CD4-positive, alpha-beta T cell (primary cell): ENCODE measurements at regions not wholly inside any gene's neighbourhood (a gene's known extent, or its start where the extent isn't known, plus 50 kb on each side); places are given as distances from the start of the nearest gene placed in this dataset.

Experiments used
- ATAC-seq: fragments of 200-7000 bp; cut with Tn5 transposase; one replicate; pipeline ENCODE4 v1.10.0; 2022; ENCODE audit warnings: mild to moderate bottlenecking; ENCODE audit not compliant: poor library complexity
- CTCF ChIA-PET: fragments of 350-600 bp; sonication (Branson Sonifier 250); formaldehyde crosslinking; loops from one replicate; lab custom pipeline; 2021; ENCODE audit warnings: antibody characterized with exemption, inconsistent platforms; lab: Charles Lee
- POLR2A ChIA-PET: fragments of 350-600 bp; sonication (Branson Sonifier 250); formaldehyde crosslinking; loops from one replicate; lab custom pipeline; 2021; ENCODE audit warnings: antibody characterized with exemption, inconsistent platforms; lab: Charles Lee
- DNase-seq, 14 experiments: peaks; one replicate each; pipeline ENCODE4 v3.0.0-alpha.2; 2013 to 2020; ENCODE audit warnings: mixed read lengths in 2 of 14
- H3K27ac ChIP-seq, 2 donors: one replicate each; pipeline versions ENCODE4 v1.5.1 to v1.7.0; 2013; ENCODE audit warnings: low read length in 2 of 2, low read depth in 1 of 2, mild to moderate bottlenecking in 1 of 2
- H3K27me3 ChIP-seq, 2 experiments: 1 replicate in 1 of 2; 2 replicates in 1 of 2; pipeline versions ENCODE4 v1.6.1 to v1.7.0; 2013; ENCODE audit warnings: low read length in 2 of 2, control low read depth in 1 of 2, mild to moderate bottlenecking in 1 of 2, moderate library complexity in 1 of 2; ENCODE audit not compliant: insufficient read depth in 2 of 2, control insufficient read depth in 1 of 2
- H3K36me3 ChIP-seq: one replicate; pipeline ENCODE4 v1.6.1; 2013; ENCODE audit warnings: low read length, control low read depth; ENCODE audit not compliant: insufficient read depth
- H3K4me1 ChIP-seq: one replicate; pipeline ENCODE4 v1.6.1; 2013; ENCODE audit warnings: low read length, control low read depth; ENCODE audit not compliant: insufficient read depth
- H3K4me3 ChIP-seq: one replicate; pipeline ENCODE4 v1.5.1; 2013; ENCODE audit warnings: mild to moderate bottlenecking, low read length, moderate library complexity
- H3K9me3 ChIP-seq, 2 experiments: 1 replicate in 1 of 2; 2 replicates in 1 of 2; pipeline versions ENCODE4 v1.6.1 to v1.7.0; 2013; ENCODE audit warnings: low read length in 2 of 2, mild to moderate bottlenecking in 2 of 2, control low read depth in 1 of 2, moderate library complexity in 1 of 2; ENCODE audit not compliant: control insufficient read depth in 1 of 2, insufficient read depth in 1 of 2
- H3K27ac Mint-ChIP-seq: one replicate; pipeline ENCODE4 v1.8.0; 2020; ENCODE audit warnings: mixed read lengths
- H3K27me3 Mint-ChIP-seq: one replicate; pipeline ENCODE4 v1.8.0; 2021; ENCODE audit warnings: mixed read lengths
- H3K36me3 Mint-ChIP-seq: one replicate; pipeline ENCODE4 v1.8.0; 2021; ENCODE audit warnings: low read depth, mixed read lengths
- H3K4me1 Mint-ChIP-seq: one replicate; pipeline ENCODE4 v1.8.0; 2021; ENCODE audit warnings: low read depth, mixed read lengths
- H3K4me3 Mint-ChIP-seq: one replicate; pipeline ENCODE4 v1.8.0; 2020; ENCODE audit warnings: mild to moderate bottlenecking, mixed read lengths
- H3K9me3 Mint-ChIP-seq: one replicate; pipeline ENCODE4 v1.8.0; 2020; ENCODE audit warnings: mixed read lengths
- intact Hi-C, 2 experiments: fragments of 100-400 bp; cut with DNase I in 1 of 2; cut with micrococcal nuclease in 1 of 2; formaldehyde crosslinking; loops; one replicate each; pipeline versions ENCODE4 v1.15.1 to v1.9.0; 2023 to 2025; cut with DNase I, micrococcal nuclease
- TF ChIP-seq, protein P1 (sequence below): fragments of 200-600 bp; IDR thresholded peaks from one replicate; pipeline ENCODE4 v1.8.0; 2022; ENCODE audit warnings: antibody characterized with exemption, mild to moderate bottlenecking

DNA sequence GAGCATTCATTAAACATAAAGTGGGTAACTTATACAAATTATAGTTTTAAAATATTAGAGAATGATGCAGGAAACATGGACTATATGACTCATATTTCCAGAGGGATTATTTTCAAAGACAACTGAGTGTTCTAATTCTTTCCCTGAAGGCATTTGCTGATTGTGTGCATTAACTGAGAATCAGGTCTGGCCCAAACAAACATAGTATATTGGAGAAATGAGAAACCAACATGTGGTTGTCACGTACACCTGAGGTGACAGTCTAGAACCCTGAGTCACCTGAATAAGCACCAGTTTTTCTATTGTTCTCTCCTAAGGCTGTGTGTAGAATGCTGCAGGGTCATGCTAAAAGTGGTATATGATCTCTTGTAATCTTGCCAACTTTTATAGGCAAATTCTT, 1125.7 kb downstream of the XPNPEP1 start:
- Mint-ChIP-seq H3K4me1 (no peaks in the 10 kb centered on the region), H3K27ac (no peak overlapping the region), H3K27me3 (no peaks in the 10 kb centered on the region), H3K4me3 (no peak overlapping the region), H3K36me3 (no peaks in the 10 kb centered on the region), H3K9me3 (peaks cover 8% of the 10 kb centered on the region)
- POLR2A ChIA-PET = no interaction called here
- ATAC-seq (no peak), DNase-seq (no peak)
- TF ChIP-seq, protein P1, sequence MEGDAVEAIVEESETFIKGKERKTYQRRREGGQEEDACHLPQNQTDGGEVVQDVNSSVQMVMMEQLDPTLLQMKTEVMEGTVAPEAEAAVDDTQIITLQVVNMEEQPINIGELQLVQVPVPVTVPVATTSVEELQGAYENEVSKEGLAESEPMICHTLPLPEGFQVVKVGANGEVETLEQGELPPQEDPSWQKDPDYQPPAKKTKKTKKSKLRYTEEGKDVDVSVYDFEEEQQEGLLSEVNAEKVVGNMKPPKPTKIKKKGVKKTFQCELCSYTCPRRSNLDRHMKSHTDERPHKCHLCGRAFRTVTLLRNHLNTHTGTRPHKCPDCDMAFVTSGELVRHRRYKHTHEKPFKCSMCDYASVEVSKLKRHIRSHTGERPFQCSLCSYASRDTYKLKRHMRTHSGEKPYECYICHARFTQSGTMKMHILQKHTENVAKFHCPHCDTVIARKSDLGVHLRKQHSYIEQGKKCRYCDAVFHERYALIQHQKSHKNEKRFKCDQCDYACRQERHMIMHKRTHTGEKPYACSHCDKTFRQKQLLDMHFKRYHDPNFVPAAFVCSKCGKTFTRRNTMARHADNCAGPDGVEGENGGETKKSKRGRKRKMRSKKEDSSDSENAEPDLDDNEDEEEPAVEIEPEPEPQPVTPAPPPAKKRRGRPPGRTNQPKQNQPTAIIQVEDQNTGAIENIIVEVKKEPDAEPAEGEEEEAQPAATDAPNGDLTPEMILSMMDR = no peak
- CTCF ChIA-PET = no interaction called here
- Histone ChIP-seq H3K36me3 (no peaks in the 10 kb centered on the region), H3K27me3 (no peaks in the 10 kb centered on the region), H3K9me3 (no peaks in the 10 kb centered on the region), H3K27ac (no peak overlapping the region), H3K4me3 (no peak overlapping the region), H3K4me1 (no peaks in the 10 kb centered on the region)
- intact Hi-C loops = no loop called here

DNA sequence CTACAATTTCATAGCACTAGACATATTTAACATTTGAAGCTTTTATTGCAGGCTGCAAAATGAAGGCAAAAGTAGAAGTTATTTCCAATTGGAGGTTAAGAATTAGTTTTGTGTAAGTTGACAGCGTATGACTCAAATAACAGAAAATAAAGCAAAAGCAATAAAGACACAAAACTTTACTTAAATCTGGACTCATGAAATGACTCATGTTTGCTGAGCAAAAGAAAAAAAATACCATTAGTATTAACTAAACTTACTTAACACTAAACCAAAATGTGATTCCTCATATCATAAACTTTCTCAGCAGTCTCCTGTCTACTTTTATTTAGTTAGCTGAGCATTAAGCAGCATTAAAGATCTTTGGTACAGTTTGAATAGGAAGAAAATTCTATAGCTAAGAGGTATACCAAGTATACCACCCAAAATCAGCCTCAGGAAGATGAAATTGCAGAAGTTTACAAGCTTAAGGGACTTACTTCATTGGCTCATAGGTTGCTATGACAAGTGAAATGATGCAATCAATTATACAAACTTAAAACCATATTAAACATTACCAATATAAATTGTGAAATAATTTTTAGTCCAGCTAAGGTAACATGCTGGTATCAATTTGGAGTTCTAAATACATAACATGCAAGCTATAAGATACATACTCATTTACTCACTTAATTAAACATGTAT, 1131.4 kb downstream of the XPNPEP1 start:
- H3K4me3 Mint-ChIP-seq = no peak overlapping the region
- TF ChIP-seq, protein P1 = no peak
- Histone ChIP-seq H3K4me1 (no peaks in the 10 kb centered on the region), H3K36me3 (no peaks in the 10 kb centered on the region), H3K4me3 (no peak overlapping the region), H3K9me3 (peaks cover 0 to 4% of the 10 kb centered on the region in 2 experiments), H3K27me3 (no peaks in the 10 kb centered on the region), H3K27ac (no peak overlapping the region)
- CTCF ChIA-PET = no interaction called here
- H3K27me3 Mint-ChIP-seq = no peaks in the 10 kb centered on the region
- H3K9me3 Mint-ChIP-seq = peaks cover 11% of the 10 kb centered on the region
- H3K27ac Mint-ChIP-seq = no peak overlapping the region
- DNase-seq = no peak
- intact Hi-C loops = no loop called here
- POLR2A ChIA-PET = no interaction called here
- no peaks in the 10 kb centered on the region for H3K36me3 Mint-ChIP-seq
- ATAC-seq = no peak
- H3K4me1 Mint-ChIP-seq = no peaks in the 10 kb centered on the region

GRCh38 chr10:108791030-108791429, 1132.3 kb downstream of the XPNPEP1 start:
- CTCF ChIA-PET = no interaction called here
- H3K27ac Mint-ChIP-seq = no peak overlapping the region
- no peaks in the 10 kb centered on the region for H3K27me3 ChIP-seq
- no peaks in the 10 kb centered on the region for H3K36me3 ChIP-seq
- TF ChIP-seq, protein P1 = no peak
- H3K27ac ChIP-seq = no peak overlapping the region
- peaks cover 0 to 4% of the 10 kb centered on the region in 2 experiments for H3K9me3 ChIP-seq
- H3K9me3 Mint-ChIP-seq = peaks cover 6% of the 10 kb centered on the region
- no peaks in the 10 kb centered on the region for H3K36me3 Mint-ChIP-seq
- no peaks in the 10 kb centered on the region for H3K27me3 Mint-ChIP-seq
- no peaks in the 10 kb centered on the region for H3K4me1 ChIP-seq
- no peak overlapping the region for H3K4me3 Mint-ChIP-seq
- no peak for ATAC-seq
- DNase-seq = no peak
- no peaks in the 10 kb centered on the region for H3K4me1 Mint-ChIP-seq
- intact Hi-C loops = no loop called here
- POLR2A ChIA-PET = interaction anchor here (0.5 kb wide), 1 partner anchor 1970 kb away, joined by 3 read pairs; no protein-coding TSS in a partner anchor
- H3K4me3 ChIP-seq = no peak overlapping the region
